HepG2 (cell line): ENCODE measurements at regions not wholly inside any gene's neighbourhood (a gene's known extent, or its start where the extent isn't known, plus 50 kb on each side); places are given as distances from the start of the nearest gene placed in this dataset.

Experiments
- FOXK2 ChIP-seq: fragments of 450-650 bp; IDR thresholded peaks from 2 replicates; pipeline ENCODE4 v1.6.1; 2016
- FOXO1 ChIP-seq: sonication (generic); formaldehyde crosslinking; IDR thresholded peaks from 2 replicates; pipeline ENCODE4 v1.4.0; 2020; ENCODE audit warnings: missing genetic modification reagents
- HHEX ChIP-seq: IDR thresholded peaks from 2 replicates; pipeline ENCODE4 v1.6.1; 2016; ENCODE audit warnings: control low read depth
- KLF9 ChIP-seq: IDR thresholded peaks from 2 replicates; pipeline ENCODE4 v1.6.1; 2016; ENCODE audit warnings: low read depth
- LRRFIP1 ChIP-seq: sonication (generic); formaldehyde crosslinking; conservative IDR thresholded peaks from 2 replicates; pipeline ENCODE4 v1.4.0; 2020; ENCODE audit warnings: missing genetic modification reagents
- MYC ChIP-seq: sonication (generic); formaldehyde crosslinking; IDR thresholded peaks from 2 replicates; pipeline ENCODE4 v1.9.0; 2021; ENCODE audit warnings: missing genetic modification reagents, borderline replicate concordance
- POLR2A ChIP-seq, 2 experiments: IDR thresholded peaks; 2 replicates each; pipeline ENCODE4 v1.6.1; 2011; ENCODE audit warnings: low read depth in 2 of 2, low read length in 2 of 2, mild to moderate bottlenecking in 1 of 2, moderate library complexity in 1 of 2; ENCODE audit not compliant: insufficient read depth in 1 of 2
- U2AF2 ChIP-seq: fragments of 200-400 bp; formaldehyde crosslinking; IDR thresholded peaks from 2 replicates; pipeline ENCODE4 v1.6.1; 2017; ENCODE audit warnings: low read depth, mild to moderate bottlenecking, low read length
- ZNF274 ChIP-seq: sonication (generic); formaldehyde crosslinking; IDR thresholded peaks from 2 replicates; pipeline ENCODE4 v1.5.1; 2020; ENCODE audit warnings: mild to moderate bottlenecking, missing genetic modification reagents
- ZNF280B ChIP-seq: sonication (generic); formaldehyde crosslinking; IDR thresholded peaks from 2 replicates; pipeline ENCODE4 v1.5.0; 2020; ENCODE audit warnings: missing genetic modification reagents, mild to moderate bottlenecking, borderline replicate concordance
- ZNF777 ChIP-seq: sonication (generic); formaldehyde crosslinking; IDR thresholded peaks from 2 replicates; pipeline ENCODE4 v1.4.0; 2020; ENCODE audit warnings: missing genetic modification reagents
- TF ChIP-seq, protein P1 (sequence below): sonication (generic); formaldehyde crosslinking; IDR thresholded peaks from 2 replicates; pipeline ENCODE4 v1.5.0; 2020; ENCODE audit warnings: mild to moderate bottlenecking, missing genetic modification reagents, moderate library complexity

DNA sequence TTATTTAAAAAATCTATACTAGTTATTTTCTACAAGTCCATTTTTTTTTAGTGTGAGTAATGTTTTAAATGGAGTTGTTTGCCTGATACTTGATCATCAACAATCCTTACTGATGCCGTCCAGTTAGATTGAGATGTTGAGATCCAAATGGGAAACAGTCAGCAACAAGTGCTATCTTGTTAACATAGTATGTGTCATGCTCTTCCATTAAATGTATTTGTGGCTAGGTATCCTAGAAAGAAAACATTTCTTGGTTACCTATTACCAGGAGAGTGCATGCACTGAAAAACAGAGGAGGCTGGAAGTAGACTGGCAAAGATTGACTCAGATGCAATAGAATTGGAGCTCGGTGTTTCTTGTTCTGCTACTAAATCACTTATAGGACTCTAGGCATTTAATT is 123.4 kb upstream of the MAN2A1 start:
- TF ChIP-seq FOXK2 (no peak), MYC (CRISPR knock-in tag) (no peak), HHEX (CRISPR knock-in tag) (no peak), FOXO1 (CRISPR knock-in tag) (no peak), ZNF777 (no peak), KLF9 (CRISPR knock-in tag) (no peak), U2AF2 (no peak), ZNF274 (CRISPR knock-in tag) (no peak), POLR2A (IDR thresholded peaks at IDR 0.05; ENCODE audit: insufficient read depth in 1 of 2, low read depth in 2 of 2, low read length in 2 of 2) (no peak), LRRFIP1 (CRISPR knock-in tag) (no peak), ZNF280B (no peak)
- TF ChIP-seq, protein P1, sequence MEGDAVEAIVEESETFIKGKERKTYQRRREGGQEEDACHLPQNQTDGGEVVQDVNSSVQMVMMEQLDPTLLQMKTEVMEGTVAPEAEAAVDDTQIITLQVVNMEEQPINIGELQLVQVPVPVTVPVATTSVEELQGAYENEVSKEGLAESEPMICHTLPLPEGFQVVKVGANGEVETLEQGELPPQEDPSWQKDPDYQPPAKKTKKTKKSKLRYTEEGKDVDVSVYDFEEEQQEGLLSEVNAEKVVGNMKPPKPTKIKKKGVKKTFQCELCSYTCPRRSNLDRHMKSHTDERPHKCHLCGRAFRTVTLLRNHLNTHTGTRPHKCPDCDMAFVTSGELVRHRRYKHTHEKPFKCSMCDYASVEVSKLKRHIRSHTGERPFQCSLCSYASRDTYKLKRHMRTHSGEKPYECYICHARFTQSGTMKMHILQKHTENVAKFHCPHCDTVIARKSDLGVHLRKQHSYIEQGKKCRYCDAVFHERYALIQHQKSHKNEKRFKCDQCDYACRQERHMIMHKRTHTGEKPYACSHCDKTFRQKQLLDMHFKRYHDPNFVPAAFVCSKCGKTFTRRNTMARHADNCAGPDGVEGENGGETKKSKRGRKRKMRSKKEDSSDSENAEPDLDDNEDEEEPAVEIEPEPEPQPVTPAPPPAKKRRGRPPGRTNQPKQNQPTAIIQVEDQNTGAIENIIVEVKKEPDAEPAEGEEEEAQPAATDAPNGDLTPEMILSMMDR (CRISPR knock-in tag): no peak
